ENCODE measurements at regions not wholly inside any gene's neighbourhood (a gene's known extent, or its start where the extent isn't known, plus 50 kb on each side); places are given as distances from the start of the nearest gene placed in this dataset.

- peak; percentile 17 for DNase-seq (ENCODE audit: low read depth)
- Histone ChIP-seq H3K4me3 (ENCODE audit: low read depth, low read length) (no peak overlapping the region), H3K36me3 (ENCODE audit: control insufficient read depth, insufficient read depth, low read length) (no peaks in the 10 kb centered on the region), H3K27me3 (ENCODE audit: control insufficient read depth, insufficient read depth, low read length) (no peaks in the 10 kb centered on the region)
- TF ChIP-seq, protein P1, sequence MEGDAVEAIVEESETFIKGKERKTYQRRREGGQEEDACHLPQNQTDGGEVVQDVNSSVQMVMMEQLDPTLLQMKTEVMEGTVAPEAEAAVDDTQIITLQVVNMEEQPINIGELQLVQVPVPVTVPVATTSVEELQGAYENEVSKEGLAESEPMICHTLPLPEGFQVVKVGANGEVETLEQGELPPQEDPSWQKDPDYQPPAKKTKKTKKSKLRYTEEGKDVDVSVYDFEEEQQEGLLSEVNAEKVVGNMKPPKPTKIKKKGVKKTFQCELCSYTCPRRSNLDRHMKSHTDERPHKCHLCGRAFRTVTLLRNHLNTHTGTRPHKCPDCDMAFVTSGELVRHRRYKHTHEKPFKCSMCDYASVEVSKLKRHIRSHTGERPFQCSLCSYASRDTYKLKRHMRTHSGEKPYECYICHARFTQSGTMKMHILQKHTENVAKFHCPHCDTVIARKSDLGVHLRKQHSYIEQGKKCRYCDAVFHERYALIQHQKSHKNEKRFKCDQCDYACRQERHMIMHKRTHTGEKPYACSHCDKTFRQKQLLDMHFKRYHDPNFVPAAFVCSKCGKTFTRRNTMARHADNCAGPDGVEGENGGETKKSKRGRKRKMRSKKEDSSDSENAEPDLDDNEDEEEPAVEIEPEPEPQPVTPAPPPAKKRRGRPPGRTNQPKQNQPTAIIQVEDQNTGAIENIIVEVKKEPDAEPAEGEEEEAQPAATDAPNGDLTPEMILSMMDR (IDR thresholded peaks at IDR 0.05; ENCODE audit: insufficient read depth, low read length, severe bottlenecking), result no peak
- FAIRE-seq, result no peak
Observed at GRCh38 chr3:135779590-135780235, 185.8 kb upstream of the PPP2R3A start.

DNA sequence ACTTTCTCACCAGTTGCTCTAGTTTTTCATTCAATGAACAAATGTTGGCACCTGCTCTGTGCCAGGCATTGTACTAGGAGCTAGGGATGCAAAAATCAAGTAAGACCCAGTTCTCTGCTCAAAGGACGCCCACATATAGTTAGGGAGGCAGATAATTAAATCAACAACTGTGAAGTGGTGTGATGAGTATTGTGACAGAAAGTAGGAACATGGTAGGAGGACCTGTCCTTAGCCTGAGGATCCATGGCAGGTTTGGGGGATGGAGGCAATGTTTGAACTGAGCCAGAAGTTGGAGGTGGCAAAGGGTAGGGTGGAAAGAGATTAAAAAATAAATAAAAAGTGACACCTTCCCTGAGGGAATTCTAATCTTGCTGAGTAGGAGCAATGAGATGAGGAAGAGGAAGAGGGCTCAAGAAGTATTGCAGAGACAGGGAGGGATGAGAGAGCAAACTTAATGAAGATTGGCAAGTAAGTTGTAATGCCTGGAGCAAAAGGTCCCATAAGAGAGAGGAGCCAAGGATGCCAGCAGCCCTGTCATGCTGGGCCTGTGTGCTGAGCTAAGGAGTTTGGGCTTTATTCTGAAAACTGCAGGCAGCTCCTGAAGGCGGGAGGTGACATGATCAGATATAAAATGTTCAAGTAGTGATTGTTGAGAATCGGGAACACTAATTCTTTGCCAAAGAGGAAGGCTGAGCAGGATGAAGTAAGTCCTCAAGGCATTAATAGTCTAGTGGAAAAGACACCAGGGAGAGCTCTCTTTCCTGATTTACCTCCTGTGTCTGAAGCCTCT is 184.3 kb upstream of the PPP2R3A start:
- FAIRE-seq, result no peak
- H3K27me3 ChIP-seq (ENCODE audit: control insufficient read depth, insufficient read depth, low read length), result no peaks in the 10 kb centered on the region

DNA sequence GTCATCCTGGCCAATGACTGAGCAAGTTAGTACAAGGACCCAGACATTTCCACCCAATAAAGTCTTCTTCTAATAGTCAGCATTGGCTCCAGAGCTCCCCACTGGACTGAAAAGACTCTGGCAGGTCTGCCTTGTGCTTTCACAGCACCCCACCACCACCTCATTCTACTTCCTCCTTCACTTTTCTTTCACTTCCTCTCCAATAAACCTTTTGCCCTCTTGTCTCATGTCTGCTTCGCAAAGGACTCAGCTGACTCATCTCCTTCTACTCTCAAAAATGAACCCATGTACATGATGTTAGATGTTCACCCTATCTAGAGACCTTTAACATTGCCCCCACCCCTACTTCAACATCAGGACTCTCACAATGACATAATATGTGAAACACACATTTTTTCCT is 181.0 kb upstream of the PPP2R3A start:
- TF ChIP-seq, protein P1 (IDR thresholded peaks at IDR 0.05; ENCODE audit: insufficient read depth, low read length, severe bottlenecking), result no peak
- Histone ChIP-seq H3K4me3 (ENCODE audit: low read depth, low read length) (no peak overlapping the region), H3K27me3 (ENCODE audit: control insufficient read depth, insufficient read depth, low read length) (no peaks in the 10 kb centered on the region), H3K36me3 (ENCODE audit: control insufficient read depth, insufficient read depth, low read length) (no peaks in the 10 kb centered on the region)
- DNase-seq (ENCODE audit: low read depth) (no peak), FAIRE-seq (no peak)

More for the DNA sequence above, 184.3 kb upstream of the PPP2R3A start:
- Histone ChIP-seq H3K4me3 (ENCODE audit: low read depth, low read length) (no peak overlapping the region), H3K36me3 (ENCODE audit: control insufficient read depth, insufficient read depth, low read length) (no peaks in the 10 kb centered on the region)
- TF ChIP-seq, protein P1 (IDR thresholded peaks at IDR 0.05; ENCODE audit: insufficient read depth, low read length, severe bottlenecking), result no peak
- DNase-seq (ENCODE audit: low read depth), result no peak

- Histone ChIP-seq H3K36me3 (ENCODE audit: control insufficient read depth, insufficient read depth, low read length) (no peaks in the 10 kb centered on the region), H3K27me3 (ENCODE audit: control insufficient read depth, insufficient read depth, low read length) (no peaks in the 10 kb centered on the region), H3K4me3 (ENCODE audit: low read depth, low read length) (no peak overlapping the region)
- TF ChIP-seq, protein P1 (IDR thresholded peaks at IDR 0.05; ENCODE audit: insufficient read depth, low read length, severe bottlenecking), result no peak
- DNase-seq (ENCODE audit: low read depth) (no peak), FAIRE-seq (no peak)
Observed at GRCh38 chr3:135788146-135788545, 177.4 kb upstream of the PPP2R3A start.

- no peaks in the 10 kb centered on the region for H3K27me3 ChIP-seq (ENCODE audit: control insufficient read depth, insufficient read depth, low read length)
- TF ChIP-seq, protein P1 (IDR thresholded peaks at IDR 0.05; ENCODE audit: insufficient read depth, low read length, severe bottlenecking), result no peak
- no peak for FAIRE-seq
- no peak overlapping the region for H3K4me3 ChIP-seq (ENCODE audit: low read depth, low read length)
- no peak for DNase-seq (ENCODE audit: low read depth)
- H3K36me3 ChIP-seq (ENCODE audit: control insufficient read depth, insufficient read depth, low read length), result no peaks in the 10 kb centered on the region
Observed at GRCh38 chr3:135788978-135789377, 176.6 kb upstream of the PPP2R3A start.
